ENCODE measurements at regions not wholly inside any gene's neighbourhood (a gene's known extent, or its start where the extent isn't known, plus 50 kb on each side); places are given as distances from the start of the nearest gene placed in this dataset.

GRCh38 chr2:239489481-239489880 is 88.7 kb upstream of the HDAC4 start:
- H3K4me3 ChIP-seq (ENCODE audit: low read depth, low read length) = no peak overlapping the region
- H3K27ac ChIP-seq (ENCODE audit: extremely low read depth, low read depth, low read length) = no peak overlapping the region
- no peak for TF ChIP-seq ZNF335 (tag by site-specific recombination; conservative IDR thresholded peaks at IDR 0.05)
- no peak for TF ChIP-seq ZNF510 (tag by site-specific recombination; IDR thresholded peaks at IDR 0.05; ENCODE audit: insufficient replicate concordance)
- TF ChIP-seq OSR2 (tag by site-specific recombination; IDR thresholded peaks at IDR 0.05) = no peak
- no peak for TF ChIP-seq ZNF830 (tag by site-specific recombination; IDR thresholded peaks at IDR 0.05; ENCODE audit: low read depth)
- no peak for TF ChIP-seq ZNF19 (tag by site-specific recombination; IDR thresholded peaks at IDR 0.05; ENCODE audit: low read depth)
- no peak for TF ChIP-seq ZNF837 (tag by site-specific recombination; IDR thresholded peaks at IDR 0.05)
- no peak for TF ChIP-seq ZNF366 (tag by site-specific recombination; conservative IDR thresholded peaks at IDR 0.05)
- TF ChIP-seq ZNF585B (tag by site-specific recombination; IDR thresholded peaks at IDR 0.05) = no peak
- TF ChIP-seq INSM2 (tag by site-specific recombination; IDR thresholded peaks at IDR 0.05) = no peak
- no peak for TF ChIP-seq ZBTB7A (tag by site-specific recombination; IDR thresholded peaks at IDR 0.05; ENCODE audit: low read depth)
- ChIA-PET CTCF (interaction anchor here (1.0 kb wide), 1 partner anchor 198 kb away, joined by 3 read pairs; no protein-coding TSS in a partner anchor), POLR2A (no interaction called here)
- no peaks in the 10 kb centered on the region for H3K36me3 ChIP-seq (ENCODE audit: control insufficient read depth in 2 of 2, insufficient read depth in 1 of 2, low read length in 2 of 2)
- H3K9me3 ChIP-seq (ENCODE audit: control insufficient read depth, insufficient read depth, low read depth, low read length) = no peaks in the 10 kb centered on the region
- H3K4me1 ChIP-seq (ENCODE audit: control insufficient read depth, insufficient read depth, low read length) = no peaks in the 10 kb centered on the region

- ChIA-PET POLR2A (no interaction called here), CTCF (no interaction called here)
- Histone ChIP-seq H3K4me3 (ENCODE audit: low read depth, low read length) (no peak overlapping the region), H3K27ac (ENCODE audit: extremely low read depth, low read depth, low read length) (no peak overlapping the region), H3K9me3 (ENCODE audit: control insufficient read depth, insufficient read depth, low read depth, low read length) (no peaks in the 10 kb centered on the region), H3K4me1 (ENCODE audit: control insufficient read depth, insufficient read depth, low read length) (no peaks in the 10 kb centered on the region), H3K36me3 (ENCODE audit: control insufficient read depth in 2 of 2, insufficient read depth in 1 of 2, low read length in 2 of 2) (no peaks in the 10 kb centered on the region)
- no peak for TF ChIP-seq ZNF658 (tag by site-specific recombination; IDR thresholded peaks at IDR 0.05)
- no peak for TF ChIP-seq AEBP2 (tag by site-specific recombination; IDR thresholded peaks at IDR 0.05; ENCODE audit: borderline replicate concordance)
- TF ChIP-seq ZNF10 (tag by site-specific recombination; IDR thresholded peaks at IDR 0.05) = no peak
- TF ChIP-seq SP2 (tag by site-specific recombination; IDR thresholded peaks at IDR 0.05) = no peak
- no peak for TF ChIP-seq ZNF280D (tag by site-specific recombination; IDR thresholded peaks at IDR 0.05)
- no peak for TF ChIP-seq ZNF423 (tag by site-specific recombination; IDR thresholded peaks at IDR 0.05)
- no peak for TF ChIP-seq ZNF18 (tag by site-specific recombination; IDR thresholded peaks at IDR 0.05)
- no peak for TF ChIP-seq KLF1 (tag by site-specific recombination; IDR thresholded peaks at IDR 0.05)
- TF ChIP-seq SP3 (tag by site-specific recombination; IDR thresholded peaks at IDR 0.05) = no peak
- TF ChIP-seq PBX3 (CRISPR knock-in tag; IDR thresholded peaks at IDR 0.05) = no peak
- no peak for TF ChIP-seq ZNF26 (tag by site-specific recombination; IDR thresholded peaks at IDR 0.05)
- TF ChIP-seq ZFP3 (tag by site-specific recombination; IDR thresholded peaks at IDR 0.05; ENCODE audit: low read depth) = no peak
- no peak for TF ChIP-seq ZNF311 (tag by site-specific recombination; IDR thresholded peaks at IDR 0.05; ENCODE audit: borderline replicate concordance)
- TF ChIP-seq ZBTB44 (tag by site-specific recombination; IDR thresholded peaks at IDR 0.05) = no peak
These were observed 87.3 kb upstream of the HDAC4 start for GRCh38 chr2:239488125-239488524.

All from HEK293 (cell line).